Lower leg skin (tissue), 3 donors: ENCODE measurements at regions not wholly inside any gene's neighbourhood (a gene's known extent, or its start where the extent isn't known, plus 50 kb on each side); places are given as distances from the start of the nearest gene placed in this dataset.

Source experiments
- POLR2A ChIP-seq, 2 donors: fragments of 450-650 bp; IDR thresholded peaks; one replicate each; pipeline ENCODE4 v1.6.1; 2016 to 2017; ENCODE audit warnings: antibody characterized with exemption in 2 of 2, mild to moderate bottlenecking in 1 of 2, moderate library complexity in 1 of 2
- TF ChIP-seq, protein P1 (sequence below), 3 donors: fragments of 450-650 bp; IDR thresholded peaks; one replicate each; pipeline ENCODE4 v1.5.1; 2016; ENCODE audit warnings: antibody characterized with exemption in 3 of 3, mild to moderate bottlenecking in 3 of 3, moderate library complexity in 2 of 3

GRCh38 chr11:109000531-109000930 is 335.7 kb downstream of the DDX10 start:
- TF ChIP-seq, protein P1, sequence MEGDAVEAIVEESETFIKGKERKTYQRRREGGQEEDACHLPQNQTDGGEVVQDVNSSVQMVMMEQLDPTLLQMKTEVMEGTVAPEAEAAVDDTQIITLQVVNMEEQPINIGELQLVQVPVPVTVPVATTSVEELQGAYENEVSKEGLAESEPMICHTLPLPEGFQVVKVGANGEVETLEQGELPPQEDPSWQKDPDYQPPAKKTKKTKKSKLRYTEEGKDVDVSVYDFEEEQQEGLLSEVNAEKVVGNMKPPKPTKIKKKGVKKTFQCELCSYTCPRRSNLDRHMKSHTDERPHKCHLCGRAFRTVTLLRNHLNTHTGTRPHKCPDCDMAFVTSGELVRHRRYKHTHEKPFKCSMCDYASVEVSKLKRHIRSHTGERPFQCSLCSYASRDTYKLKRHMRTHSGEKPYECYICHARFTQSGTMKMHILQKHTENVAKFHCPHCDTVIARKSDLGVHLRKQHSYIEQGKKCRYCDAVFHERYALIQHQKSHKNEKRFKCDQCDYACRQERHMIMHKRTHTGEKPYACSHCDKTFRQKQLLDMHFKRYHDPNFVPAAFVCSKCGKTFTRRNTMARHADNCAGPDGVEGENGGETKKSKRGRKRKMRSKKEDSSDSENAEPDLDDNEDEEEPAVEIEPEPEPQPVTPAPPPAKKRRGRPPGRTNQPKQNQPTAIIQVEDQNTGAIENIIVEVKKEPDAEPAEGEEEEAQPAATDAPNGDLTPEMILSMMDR (IDR thresholded peaks at IDR 0.05) = no peak
- no peak for TF ChIP-seq POLR2A (IDR thresholded peaks at IDR 0.05)
